HG03558 (cell line): ENCODE measurements at regions not wholly inside any gene's neighbourhood (a gene's known extent, or its start where the extent isn't known, plus 50 kb on each side); places are given as distances from the start of the nearest gene placed in this dataset.
"Not testable (repeated sequence)": the region's sequence is repeated elsewhere in the genome, so short reads cannot be mapped to it uniquely, and the experiment has no call there.

ENCODE experiments used
- ATAC-seq: cut with Tn5 transposase; IDR thresholded peaks from one replicate; pipeline ENCODE4 v1.9.1; 2021; ENCODE audit warnings: moderate number of reproducible peaks; ENCODE audit not compliant: unreplicated experiment; ENCODE audit errors: extremely low read depth

DNA sequence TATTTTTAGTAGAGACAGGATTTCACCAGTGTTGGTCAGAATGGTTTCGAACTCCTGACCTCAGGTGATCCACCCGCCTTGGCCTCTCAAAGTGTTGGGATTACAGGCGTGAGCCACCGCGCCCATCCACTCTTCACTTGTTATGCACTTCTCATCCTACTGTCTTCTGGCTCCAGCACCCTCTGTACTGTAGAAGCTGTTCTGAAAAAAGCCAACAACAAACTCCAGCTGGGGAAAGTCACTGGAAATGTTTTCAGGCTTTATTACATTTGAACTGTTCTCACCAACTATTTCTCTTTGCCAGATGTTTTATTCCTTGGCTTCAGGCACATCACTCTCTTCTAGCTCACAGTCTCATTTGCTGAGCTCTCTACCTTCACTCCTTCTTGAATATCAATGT is 122.5 kb upstream of the EGR2 start:
- ATAC-seq = no peak

DNA sequence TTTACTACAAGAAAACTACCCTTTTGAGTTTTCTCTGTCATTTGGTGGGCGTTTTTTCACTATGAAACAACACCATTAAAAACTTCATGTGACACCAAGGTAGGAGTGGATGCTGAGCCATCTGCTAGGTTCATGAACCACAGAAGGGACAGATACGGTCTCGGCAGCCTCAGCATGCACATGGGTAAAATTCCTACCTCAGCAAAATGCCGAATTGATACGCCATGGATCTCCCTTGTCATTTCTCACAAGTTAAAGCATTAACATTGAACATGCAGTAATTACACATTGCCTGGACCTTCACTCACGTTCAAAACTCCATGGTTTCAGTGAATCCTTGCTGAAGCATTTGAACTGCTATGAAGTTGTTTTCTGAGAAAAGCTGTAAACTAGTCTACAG is 121.5 kb upstream of the EGR2 start:
- no peak for ATAC-seq

DNA sequence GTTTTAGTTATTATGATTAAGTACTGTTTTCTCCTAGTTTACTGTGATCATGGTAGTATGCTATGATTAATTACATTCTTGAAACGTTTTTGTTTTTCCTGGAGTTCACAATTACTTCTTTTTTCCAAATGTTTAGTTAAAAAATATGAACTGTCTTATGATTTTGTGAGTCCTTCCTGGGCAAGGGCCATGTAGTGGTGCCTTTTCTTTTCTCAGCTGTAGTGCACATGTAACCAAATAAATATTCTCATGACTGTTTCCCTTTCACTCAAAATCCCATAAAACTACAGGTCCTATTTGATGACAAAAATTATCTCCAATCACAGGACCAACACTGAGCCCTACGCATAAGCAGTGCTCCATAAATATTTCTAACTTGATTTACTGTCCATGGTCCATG is 118.9 kb upstream of the EGR2 start:
- no peak for ATAC-seq

DNA sequence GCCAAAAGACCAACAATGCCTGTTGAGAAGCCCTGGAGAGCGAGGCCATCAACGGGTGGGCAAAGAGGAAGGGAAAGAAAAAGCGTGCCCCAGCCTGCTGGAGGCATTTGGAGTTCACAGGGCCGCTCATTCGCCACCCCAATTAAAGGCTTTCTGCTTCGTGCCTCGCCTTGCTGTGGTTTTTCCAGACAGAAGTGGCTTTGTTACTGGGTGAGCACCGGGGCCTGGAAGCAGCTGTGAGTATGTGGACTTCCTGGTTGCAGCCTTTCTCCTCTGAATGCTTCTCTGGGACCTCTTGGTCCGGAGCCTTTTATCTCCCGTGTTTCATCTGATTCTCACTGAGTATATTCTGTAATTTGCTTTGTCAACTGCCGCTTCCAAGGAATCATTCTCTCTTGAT is 118.1 kb upstream of the EGR2 start:
- no peak for ATAC-seq

DNA sequence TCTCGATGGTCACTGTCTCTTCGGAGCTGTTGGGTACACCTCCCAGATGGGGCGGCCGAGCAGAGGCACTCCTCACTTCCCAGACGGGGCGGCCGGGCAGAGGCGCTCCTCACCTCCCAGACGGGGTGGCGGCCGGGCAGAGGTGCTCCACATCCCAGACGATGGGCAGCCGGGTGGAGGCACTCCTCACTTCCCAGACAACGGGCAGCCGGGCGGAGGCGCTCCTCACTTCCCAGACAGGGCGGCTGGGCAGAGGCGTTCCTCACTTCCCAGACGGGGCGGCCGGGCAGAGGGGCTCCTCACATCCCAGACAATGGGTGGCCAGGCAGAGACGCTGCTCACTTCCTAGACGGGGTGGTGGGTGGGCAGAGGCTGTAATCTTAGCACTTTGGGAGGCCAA is 112.6 kb upstream of the EGR2 start:
- not testable (repeated sequence) for ATAC-seq

DNA sequence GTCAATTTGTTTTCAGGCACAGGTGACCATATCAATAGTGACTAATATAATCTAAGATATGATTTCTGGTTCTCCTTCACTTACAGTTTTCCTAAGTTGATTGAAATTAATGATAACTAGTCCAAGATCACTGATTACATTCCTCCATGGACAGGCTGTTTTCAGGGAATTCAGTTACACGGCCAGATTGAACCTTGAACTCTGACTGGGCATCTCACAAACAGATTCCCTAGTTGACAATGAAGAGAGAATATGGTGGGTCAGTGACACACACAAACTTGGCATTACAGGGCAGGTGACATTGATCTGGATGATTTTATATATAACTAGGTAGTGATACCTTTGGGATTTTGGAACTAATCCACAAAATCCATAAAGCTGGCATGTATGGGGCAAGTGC is 110.2 kb upstream of the EGR2 start:
- ATAC-seq = no peak

DNA sequence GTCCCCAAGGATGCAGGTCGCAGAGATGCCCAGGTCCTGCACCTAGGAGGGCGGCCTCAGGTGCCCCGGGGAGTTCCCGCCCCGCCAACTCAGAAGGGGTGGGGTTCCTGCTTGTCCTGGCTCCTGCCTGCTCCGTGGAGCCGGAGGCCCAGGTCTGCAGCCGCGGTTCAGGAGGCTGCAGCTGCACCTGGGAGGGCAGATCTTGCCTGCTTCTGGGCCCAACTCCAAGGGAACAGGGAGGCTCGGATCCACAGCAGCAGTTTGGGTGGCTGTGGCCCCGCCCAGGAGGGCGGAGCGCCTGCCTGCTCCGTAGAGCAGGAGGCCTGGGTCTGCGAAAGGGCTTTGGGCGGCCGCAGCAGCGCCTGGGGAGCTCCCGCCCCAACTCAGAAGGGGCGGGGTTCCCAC is 108.2 kb upstream of the EGR2 start:
- ATAC-seq = no peak

DNA sequence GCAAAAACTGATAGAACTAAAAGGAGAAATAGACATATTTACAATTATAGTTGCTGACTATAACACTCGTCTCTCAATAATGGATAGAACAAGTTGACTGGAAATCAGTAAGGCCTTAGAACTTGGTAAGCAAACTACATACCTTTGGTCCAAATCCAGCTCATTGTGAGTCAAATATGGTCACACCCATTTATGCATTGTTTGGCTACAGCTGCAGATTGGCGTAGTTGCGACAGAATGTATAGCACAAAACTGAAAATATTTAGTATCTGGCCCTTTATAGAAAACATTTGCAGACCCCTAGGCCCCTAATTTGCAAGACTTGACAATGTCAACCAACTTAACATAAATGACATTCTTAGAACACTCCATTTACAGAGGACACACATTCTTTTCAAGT is 103.6 kb upstream of the EGR2 start:
- ATAC-seq = no peak

DNA sequence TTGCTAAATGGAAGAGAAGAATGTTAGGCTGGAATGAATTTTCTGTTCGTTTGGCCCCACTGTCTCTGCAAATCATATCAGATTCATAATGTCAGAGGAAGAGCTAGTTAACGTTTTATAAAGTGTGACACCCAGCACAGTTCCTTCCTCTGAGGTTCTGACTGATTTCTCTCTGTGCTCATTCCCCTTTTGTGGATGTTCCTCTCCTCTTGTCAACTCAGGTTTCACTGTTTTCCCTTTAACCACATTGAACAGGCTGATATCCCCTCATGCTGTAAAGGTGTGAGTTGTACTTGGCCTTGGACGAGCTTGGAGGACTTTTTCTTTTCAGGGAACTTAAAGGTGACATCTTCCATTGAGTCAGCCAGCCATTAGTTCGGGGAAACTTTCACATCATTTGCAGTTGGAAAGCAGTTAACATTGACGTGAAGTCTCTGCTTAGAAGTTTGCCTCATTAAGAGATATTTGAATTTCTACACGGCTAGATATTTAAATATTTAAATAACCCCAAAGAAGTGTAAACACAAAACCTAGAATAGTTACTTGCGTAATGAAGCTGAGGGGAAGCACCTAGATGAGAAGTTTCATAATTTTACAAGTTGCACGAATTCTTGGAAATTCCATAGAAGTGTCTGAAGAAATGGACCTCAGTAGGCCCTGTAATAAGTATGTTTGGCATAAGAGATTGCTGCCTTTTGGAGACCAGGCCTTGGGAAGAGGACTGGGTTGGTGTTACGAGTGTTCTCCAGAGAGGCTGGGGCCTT is 101.5 kb upstream of the EGR2 start:
- ATAC-seq = no peak

DNA sequence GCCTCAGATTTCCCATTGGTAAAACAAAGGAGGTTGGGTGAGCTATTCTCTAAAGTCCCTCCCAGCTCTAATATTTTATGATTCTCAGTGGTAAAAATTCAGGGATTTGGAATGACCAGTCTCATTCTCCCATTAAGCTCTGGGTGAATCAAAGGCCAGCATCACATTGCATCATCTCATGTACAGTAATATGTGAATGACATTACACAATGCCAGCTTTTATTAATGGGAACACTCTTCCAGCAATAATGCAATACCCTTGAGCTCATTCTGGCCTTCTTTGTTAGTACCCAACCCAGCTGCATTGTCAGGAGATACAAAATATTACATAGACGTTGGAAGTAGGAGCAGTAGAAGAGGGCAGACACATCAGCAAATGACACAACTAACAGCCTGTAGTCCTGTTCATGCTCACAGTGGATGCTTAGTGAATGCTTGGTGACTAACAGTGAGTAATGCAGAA is 100.0 kb upstream of the EGR2 start:
- no peak for ATAC-seq

DNA sequence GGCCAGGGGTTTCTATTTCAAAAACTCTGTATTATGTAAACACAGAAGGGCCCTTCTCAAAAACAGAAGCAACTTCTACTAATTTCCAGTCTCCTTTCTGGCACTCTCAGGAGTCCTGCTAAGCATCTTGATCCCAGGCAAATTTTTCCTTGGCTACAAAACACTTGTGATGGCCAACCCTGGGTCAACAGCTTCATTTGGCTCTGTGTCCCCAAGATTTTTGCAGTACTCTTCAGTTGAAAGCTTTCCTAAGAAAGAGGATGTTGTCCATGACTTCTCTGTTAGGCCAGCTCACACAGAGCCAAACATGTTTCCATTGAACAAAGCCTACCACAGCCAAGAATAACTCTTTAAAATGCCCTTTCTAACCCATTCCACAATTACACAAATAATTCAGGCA is 99.0 kb upstream of the EGR2 start:
- ATAC-seq = no peak

DNA sequence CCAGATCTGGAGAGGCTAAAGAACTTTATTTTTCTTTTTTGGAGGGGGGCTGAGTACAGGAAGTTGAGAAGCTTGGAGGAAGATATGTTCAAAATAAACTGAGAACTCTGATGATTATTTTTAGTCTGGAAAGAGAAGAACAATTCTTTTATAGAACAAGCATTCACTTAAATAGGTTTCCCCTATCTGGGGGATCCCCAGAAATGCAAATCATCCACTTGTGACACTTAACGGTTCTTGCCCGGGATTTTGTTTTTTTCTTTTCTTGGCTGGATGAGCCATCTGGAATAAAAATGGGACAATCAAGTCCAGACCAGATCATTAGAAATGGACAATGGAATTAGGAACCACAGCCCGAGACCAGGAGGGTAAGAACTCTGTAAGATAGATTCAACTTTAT is 95.9 kb upstream of the EGR2 start:
- no peak for ATAC-seq

DNA sequence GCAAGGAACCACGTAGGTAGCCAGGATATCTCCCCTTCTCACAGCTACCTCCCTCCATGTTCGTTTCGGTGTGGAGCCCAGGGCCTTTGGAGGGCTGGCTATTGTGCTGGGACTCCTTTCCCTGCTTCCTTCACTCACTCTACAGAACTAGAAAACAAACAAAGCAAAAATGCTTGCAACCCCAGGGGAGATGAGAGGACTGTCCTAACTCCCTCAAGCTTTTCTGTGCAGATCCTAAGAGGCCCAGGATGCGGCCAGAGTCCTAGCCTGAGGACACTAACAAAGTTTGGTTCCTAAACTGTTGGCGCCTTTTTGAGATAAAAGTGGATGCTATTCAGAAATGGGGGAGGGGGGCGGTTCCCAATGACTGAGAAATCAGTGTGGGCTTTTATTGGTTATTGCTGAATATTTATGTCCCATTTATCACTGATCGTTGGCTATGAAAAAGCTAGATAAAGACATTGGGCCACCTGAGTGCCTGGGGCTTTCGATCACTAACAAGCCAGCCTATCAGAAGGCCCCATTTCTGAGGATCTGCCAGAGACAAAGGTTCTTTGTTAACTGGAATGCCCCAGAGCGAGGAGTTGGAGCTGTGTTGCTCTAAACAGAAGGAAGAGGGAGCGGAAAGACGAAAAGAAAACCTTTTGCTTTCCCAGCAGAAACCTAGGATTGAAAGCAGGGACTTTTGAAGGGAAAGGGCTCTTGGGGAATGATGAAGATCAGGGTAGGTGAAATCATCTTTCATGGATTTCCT is 95.2 kb upstream of the EGR2 start:
- ATAC-seq = no peak

DNA sequence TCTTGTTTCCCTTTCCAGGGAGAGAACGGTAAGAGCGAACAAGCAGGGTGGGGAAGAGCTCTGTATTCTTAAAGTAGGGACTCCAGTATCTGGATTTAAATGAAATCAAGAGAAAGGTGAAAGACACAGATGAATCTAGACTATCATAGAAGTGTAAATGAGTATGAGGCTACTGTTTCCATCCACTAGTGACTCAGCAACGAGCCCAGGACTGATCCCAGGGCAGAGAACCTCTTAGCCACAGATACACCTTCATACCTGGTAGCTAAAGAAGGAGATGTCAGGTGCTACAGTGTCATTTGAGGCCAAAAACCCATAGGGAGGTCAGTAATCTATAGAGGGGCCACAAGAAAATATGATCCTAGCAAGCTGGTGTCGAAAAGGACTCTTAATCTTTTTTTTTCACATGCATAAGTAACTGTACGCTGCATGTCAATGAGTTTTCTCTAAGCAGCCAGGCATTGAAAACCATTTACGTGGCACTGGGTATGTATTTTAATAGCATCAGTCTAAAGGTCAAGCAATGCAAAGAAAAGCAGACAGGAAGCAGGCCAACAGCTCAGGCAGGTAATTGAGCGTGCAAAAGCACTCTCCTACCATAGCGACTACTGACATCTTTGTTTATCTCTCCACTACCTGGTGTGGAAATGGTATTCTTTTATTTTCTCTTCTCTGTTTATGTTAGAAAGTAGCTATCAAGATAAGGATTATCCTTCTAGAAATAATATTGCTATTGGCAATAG is 91.5 kb upstream of the EGR2 start:
- ATAC-seq = no peak

DNA sequence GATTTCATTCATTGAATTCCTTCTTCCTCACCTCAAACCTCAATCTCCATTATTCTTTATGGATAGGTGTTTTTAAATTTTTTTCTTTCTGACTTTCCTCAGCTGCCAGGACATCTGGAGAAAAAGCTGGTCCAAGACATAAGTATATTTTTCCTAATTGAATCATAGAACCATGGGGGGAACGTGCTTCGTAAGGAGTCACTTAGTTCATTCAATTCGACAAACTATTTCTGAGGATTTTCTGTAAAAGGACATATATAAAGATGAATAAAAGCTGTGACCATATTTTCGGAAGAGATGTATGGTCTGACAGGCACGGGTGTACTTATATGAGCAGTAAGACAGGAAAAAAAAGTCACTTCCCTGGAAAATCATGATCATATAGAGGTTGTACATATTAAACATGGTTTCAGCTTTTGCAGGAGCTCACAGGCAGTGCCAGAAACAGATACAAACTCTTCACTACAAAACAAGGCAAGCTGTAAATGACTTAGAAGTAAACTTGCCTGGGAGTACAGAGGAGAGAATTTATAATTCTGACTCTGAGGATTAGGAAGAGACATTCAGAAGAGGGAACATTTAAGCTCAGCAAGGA is 88.2 kb upstream of the EGR2 start:
- no peak for ATAC-seq

DNA sequence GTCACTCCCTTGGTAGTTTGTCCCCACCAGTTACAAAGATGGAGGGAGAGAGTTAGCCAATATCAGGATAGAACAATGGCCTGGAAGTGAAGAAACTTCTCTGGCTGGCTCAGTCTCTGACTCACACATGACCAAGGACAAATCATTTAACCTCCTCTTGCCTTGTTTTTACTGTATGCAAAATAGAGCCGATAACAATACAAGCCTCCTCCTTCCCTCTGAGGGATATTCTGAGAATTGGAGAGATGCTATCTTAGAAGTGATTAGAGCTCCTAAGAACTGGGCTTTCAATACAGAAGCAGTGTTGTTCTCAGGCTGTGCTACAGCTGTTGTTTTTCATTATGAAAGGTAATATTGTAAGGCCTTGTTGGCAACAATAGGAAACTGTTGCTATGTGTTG is 87.7 kb upstream of the EGR2 start:
- no peak for ATAC-seq

DNA sequence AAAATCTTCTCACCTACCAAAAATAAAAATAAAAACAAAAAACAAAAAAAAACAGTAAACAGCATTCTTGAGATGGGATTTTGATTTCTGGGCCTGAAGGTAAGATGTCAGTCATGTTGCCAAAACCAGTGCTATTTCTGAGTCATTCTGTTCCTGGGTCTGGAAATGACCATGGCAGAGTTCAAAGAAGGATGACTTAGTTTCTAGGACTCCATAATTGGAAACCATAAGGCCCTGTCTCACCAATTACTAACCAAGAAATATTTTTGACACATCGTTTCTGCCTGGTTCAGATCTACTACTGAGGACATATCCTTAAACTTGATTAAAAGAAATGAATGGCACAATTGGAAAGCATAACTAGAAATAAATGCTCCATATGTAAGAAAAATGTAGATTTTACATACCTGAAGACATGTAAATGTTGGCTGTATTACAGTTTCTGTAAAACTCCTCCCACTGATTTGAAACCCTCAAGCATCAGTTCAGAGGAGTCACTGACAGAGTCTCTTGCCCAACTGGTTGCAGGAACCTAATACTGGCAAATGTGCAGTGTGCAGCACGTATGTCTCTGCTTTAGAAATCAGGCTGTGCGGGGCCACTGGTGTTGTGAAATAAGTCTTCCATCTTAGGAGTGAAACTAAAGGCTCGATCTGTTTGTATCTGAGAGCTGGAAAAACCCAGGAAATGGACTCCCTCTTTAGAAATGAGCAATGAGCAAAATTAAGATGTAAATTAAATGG is 84.8 kb upstream of the EGR2 start:
- no peak for ATAC-seq

DNA sequence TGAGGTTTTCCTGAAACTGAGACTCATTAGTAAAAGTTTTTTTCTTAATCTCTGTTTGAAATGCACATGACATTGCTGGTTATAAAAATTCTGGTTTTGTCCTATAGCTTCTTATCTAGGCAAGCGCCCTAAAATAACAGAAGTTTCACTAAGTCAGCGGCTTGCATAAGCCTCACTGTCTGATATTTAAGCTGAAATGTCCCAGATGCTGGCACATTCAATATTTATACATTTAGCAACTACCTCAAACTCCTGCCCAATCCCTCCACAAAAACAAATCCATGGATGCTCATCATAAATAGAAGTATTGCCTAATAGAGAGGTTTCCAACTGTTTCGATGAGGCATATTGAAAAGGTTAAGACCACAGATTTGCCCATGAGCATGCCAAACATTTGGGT is 83.1 kb upstream of the EGR2 start:
- ATAC-seq = no peak

DNA sequence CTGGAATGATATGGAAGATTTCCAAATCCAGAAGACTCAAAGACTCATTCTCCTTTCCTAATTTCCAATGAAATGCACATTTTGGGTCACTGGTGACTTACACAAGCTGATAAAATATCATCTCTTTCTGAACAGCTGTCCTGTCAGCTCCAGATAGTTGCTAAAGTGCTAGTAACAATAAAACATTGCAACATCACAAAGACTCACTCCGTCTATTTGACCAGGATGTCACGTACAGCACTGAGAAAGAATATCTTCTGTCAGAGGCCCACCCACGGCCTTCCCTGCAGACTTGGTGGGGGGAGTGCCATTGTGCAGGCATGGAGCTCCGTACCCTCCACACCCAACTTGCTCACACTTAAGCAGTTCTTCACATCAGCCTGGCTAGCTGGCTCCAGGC is 78.9 kb upstream of the EGR2 start:
- no peak for ATAC-seq

DNA sequence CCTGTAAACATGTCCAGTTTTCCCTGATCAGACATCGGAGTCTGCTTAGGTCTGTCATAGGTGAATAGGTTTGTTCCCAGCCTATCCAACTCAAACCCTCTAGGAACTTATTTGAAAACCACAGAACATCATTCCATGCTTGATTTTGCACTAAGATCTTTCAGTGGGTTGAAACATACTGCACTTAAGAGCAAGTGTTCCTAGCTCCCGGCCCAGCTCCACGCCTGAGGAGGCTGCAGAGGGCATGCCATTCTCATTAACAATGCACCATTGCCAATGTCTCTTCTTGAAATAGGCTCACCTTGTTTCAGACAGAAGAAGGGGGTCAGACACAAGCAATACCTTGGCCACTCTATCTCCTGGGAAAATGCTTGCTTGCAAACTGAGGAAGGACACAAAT is 78.0 kb upstream of the EGR2 start:
- no peak for ATAC-seq
